GM18498 (cell line): ENCODE measurements at regions not wholly inside any gene's neighbourhood (a gene's known extent, or its start where the extent isn't known, plus 50 kb on each side); places are given as distances from the start of the nearest gene placed in this dataset.
"Not testable (repeated sequence)": the region's sequence is repeated elsewhere in the genome, so short reads cannot be mapped to it uniquely, and the experiment has no call there.

Experiments
- ATAC-seq: cut with Tn5 transposase; IDR thresholded peaks from one replicate; pipeline ENCODE4 v1.9.1; 2021; ENCODE audit warnings: mild to moderate bottlenecking, moderate library complexity; ENCODE audit not compliant: unreplicated experiment

DNA sequence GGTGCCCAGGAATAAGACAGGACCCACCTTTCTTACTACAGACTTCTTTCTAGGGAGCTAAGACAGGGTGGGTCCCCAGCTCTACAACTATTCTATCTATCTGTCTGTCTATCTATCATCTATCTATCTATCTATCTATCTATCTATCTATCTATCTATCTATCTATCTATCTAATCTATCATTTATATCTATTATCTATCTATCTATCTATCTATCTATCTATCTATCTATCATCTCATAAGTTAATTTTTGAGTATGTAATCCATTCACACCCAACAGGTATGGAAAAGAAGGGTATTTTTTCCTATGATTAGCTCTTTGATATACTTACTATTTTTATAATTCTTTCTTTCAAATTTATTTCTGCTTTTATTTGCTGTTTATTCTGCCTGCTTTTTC, 55.9 kb downstream of the BAMBI start:
- ATAC-seq, result no peak

DNA sequence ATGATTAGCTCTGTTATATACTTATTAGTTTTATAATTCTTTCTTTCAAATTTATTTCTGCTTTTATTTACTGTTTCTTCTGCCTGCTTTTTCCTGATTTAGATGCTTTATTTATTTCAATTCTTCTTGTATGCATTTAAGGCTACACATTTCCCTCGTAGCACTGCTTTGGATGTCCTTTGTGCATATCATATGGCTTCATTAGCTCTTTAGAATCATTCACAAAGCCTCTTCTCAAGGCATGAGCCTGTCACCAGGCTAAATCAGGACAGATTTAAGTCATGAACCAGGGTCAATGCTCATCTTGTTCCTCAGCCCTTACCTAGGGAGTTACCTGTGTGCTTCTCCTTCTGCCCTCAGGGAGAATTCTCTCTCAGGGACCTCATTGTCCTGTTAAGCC, 56.3 kb downstream of the BAMBI start:
- ATAC-seq, result no peak

DNA sequence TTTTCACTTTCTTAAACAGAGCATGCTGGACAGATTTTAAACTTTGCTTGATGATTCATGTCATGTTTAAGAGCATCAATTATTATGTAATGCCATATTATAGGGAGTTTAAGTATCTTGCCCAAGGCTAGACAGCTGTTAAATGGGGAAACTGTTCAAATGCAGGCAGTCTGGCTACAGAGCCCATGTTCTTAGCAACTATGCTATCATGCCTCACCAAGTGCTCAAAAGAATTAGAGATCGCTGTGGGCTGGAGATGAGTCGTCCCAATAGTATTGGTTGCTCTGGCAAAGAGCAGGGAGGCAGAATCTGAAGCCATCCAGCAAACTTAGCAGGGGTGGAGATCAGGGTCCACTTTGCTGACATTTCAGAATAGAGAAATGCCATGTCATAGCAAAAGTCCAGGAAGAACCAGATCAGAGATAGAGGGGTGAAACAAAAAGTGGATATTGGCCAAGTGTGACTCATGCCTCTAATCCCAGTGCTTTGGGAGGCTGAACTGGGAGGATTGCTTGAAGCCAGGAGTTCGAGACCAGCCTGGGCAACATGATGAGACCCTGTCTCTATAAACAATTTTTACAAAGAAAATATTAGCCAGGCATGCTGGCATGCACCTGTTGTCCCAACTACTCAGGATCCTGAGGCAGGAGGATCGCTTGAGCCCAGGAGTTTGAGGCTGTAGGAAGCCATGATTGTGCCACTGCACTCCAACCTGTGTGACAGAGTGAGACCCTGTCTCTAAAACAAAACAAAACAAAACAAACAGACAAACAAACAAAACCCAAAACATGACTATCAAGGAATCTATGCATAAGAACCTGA, 57.8 kb downstream of the BAMBI start:
- ATAC-seq, result no peak

DNA sequence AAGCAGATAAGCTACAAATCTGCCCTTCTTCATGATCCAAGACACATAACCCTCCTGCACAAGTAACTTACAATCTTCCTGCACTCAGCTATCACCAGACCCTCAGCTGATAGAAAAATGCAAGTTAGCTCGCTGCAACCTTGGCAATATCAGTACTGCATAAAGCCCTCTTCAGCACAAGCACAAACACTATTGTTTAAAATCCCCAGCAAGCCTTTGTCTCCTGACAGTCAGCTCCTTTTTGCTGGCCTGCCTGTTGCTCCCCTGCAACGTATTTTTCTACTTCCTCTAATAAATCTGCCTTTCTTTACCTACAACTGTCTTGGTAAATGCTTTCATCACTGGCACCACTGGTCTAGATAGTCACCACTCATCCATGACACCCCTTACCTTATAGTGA, 59.8 kb downstream of the BAMBI start:
- no peak for ATAC-seq

DNA sequence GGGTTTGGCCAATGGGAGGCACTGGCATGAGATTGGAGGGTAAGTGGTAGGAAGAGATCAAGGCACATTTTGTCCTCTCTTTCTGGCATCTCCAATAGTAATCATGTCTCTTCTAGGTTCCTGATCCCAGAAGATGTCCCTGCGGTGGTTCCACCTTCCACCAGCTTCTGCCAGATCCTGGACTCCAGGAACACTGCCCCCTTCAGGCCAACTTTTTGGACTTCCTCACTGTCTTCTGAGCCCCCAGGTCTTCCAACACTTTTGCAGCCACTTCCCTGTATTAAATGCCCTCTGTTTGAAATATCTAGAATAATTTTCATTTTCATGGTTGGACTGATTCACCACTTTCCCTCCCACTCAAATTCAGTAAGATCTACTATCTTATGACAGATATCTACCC, 60.9 kb downstream of the BAMBI start:
- ATAC-seq, result no peak

DNA sequence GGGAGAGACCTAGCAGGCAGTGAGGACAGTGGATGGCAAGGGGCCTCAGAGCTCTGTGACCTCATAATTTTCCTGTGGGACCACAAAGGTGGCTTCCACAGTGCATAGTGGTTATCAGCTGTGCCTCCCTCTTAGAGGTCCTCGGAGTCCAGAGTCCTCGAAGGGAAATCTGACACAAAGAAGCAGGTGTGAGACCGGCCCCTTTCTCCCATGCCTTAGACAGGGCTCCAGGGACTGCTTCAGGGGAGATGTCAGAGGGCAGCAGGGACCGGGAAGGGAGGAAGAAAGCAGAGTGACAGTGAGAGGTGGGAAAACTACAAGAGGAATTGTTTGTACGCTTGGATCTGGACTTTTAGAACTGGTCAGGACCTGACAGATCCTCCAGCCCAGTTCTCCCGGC, 66.3 kb downstream of the BAMBI start:
- ATAC-seq, result no peak

DNA sequence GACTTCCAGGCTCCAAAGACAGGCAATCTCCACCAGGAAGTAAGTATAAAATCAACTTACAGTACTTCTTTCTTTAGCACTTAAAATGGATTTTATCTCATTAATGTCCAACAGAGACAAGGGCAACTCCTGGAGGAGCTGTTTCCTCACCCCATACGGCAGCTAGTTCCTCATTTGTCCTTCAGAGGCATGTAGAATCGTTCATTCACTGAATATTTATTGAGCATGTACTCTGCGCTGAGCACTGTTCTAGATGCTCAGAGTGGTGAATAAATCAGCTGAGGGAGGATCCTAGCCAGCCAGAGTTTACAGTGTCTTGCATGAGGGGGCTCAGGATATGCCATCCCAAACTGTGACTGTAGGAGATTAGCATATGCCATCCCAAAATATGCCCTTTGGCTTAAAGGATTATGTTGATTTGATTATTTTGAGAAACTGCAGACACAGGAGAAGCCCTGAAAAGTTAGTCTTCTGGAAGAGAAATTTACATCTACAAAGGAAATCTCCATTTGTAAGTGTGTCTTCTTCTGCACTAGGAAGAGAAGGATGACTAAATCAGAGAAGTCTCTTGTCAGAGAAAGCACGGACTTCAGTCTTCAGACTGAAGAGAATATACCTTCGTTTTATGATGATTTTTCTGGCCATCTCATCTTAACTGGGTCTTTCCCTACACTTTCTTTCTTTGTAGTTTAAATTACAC, 66.9 kb downstream of the BAMBI start:
- ATAC-seq, result no peak

DNA sequence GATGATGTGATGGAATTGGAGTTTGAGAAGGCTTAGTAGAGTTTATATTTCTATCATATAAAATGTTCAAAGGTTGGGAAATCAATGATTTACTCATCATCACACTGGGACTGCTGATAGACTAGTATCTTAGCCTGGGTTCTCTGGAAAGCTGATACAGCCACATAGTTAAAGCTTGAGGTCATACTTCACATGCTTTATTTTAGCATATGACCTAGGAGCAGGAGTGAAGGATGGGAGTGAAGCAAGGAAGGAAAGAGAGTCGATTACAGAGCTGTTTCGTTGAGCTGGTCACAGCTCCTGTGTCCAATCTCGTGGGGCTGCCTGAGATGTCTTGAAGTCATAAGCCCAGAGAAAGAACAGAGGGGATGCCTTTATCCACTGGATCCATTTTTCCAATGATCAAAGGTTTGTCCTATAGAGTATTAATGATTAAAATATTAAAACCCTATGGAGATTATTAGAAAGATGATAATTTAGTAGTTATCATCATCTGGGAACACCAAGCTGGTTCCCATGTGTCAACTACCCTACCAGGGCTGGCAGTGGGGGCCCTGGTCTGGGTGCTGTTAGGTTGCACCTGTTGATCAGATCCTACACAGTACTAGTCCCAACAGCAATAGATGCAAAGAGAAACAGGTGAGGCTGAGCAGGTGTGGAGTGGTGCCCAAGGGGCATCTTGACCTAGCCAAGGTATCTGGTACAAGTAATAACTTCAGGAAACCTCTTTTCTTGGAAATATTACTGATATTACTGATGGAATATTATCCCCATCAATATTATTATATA, 77.8 kb downstream of the BAMBI start:
- ATAC-seq, result no peak

DNA sequence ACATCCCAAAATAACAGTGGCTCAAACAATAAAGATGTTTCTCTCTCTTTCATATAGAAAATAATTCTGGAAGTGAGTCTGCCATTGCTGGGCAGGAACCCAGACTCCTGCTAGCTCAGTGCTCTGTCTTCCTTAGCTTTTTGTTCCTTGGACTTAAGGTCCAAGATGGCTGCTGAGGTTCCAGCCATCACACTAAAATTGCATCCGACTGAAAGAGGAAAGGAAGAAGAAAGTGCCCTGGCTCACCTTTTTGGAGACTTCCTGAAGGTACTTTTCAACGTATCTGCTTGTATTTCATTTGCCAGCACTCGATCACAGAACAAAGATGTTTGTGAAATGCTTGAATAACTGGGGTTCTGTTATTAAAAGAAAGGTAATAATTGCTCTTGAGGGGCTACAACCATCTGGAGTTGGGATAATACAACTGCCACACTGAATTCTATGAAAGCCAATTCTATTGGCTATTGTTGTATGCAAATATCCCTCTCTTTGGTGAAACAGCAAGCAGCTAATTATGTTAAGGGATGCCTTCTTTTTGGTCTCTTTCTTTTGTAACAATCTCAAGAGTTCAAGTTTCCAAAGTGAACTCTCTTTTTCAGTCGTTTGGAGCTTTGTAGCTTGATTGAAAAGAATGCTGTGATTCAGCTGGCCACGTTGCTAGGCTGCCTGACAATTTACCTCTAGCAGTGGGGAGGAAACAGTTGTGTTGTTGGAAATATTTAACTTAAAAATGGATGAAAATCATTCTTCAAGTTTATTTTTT, 83.9 kb downstream of the BAMBI start:
- no peak for ATAC-seq

DNA sequence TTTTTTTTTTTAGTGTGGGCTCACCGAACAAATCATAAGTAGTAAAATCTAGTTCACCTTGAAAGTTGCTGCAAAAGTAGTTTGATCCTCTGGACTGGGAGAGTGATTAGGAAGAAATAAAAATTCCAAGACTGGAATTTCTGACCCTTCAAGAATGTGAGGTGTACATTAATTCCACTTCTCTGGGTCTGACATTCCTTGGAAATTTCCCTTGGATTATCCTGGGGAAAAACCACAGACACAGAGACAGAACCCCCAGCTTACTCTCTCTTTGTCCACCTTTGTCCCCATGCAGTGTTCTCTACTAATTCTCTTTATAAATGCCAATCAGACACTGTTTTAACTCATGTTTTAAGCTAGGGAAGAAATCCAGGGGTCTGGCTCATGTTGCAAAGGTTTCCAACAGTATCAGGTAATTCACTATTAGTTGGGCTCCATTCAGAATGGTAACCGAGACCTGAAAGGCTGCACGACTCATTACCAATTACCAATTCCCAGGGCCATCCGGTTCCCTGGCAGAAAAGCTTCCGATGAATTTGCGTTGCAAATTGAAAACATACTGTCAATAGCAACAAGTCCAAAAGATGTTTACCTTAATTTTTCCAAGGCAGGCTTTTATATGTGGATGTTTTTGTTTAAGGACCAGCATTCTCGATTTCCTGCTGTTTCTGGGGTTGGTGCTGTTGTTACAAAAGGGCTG, 86.3 kb downstream of the BAMBI start:
- no peak for ATAC-seq

DNA sequence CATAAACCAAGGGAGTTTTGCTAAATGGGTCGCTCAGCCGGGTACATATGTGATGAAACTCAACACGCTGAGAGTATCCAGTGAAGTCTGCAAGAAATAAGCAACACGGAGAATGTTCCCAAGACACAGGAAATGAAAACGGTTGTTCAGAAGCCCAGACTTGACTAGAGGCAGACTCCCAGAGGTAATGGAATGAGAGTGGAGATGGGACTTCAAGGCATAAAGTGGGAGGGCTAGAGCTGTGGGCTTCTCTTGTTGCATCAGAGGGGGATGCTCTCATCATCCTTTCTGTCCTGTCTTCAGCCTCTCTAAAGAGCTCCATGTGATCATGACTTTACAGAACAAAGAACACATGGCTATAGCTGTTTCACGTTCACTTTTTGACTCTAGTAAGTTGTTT, 88.3 kb downstream of the BAMBI start:
- ATAC-seq, result no peak

DNA sequence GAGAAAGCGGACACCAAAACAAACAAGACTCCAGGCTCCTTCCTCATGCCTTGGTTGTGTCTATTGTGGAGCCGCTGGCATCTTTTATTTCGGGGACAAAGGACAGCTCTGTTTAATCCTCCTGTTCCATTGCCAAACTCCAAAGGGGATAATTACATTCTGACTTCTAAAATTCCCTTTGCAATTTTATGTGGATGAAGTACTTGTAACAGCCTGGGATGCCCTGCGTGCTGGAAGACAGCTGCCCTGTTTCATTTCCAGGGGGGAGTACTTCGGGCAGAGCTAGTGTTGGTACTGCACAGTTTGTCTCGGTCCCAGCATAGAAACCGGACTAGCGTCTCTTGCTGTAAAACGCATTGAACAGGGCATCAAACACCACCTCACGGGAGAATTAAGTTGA, 90.9 kb downstream of the BAMBI start:
- ATAC-seq, result no peak

DNA sequence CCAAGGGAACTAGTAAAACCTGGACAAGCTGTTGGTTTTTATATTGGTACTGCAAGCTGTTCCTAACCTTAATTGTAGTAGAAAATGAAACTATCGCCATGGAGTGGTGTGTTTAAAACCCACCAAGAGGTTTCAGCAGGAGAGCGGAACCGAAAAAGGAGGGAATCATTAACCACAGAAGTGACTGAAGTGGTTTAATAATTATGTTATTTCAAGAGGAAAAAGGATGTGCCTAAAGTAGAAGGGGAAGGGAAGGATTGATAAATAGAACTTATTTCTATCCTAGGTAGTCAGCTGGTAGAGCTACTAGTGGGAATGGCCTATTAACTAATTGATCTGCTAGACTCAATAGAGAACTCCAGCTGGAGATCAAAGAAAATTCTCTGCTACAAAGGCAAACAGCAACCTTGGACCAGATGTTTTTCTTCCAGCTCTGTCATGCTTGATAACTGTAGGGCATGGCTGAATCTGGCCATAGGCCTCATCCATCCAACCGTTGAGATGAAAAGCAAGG, 91.8 kb downstream of the BAMBI start:
- ATAC-seq, result no peak

DNA sequence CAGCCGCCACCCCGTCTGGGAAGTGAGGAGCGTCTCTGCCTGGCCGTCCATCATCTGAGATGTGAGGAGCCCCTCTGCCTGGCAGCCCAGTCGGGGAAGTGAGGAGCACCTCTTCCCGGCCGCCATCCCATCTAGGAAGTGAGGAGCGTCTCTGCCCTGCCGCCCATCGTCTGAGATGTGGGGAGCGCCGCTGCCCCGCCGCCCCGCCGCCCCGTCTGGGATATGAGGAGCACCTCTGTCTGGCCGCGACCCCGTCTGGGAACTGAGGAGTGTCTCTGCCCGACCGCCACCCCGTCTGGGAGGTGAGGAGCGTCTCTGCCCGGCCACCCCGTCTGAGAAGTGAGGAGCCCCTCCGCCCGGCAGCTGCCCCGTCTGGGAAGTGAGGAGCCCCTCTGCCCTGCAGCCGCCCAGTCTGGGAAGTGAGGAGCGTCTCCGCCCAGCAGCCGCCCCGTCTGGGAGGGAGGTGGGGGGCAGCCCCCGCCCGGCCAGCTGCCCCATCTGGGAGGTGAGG, 94.3 kb downstream of the BAMBI start:
- not testable (repeated sequence) for ATAC-seq

DNA sequence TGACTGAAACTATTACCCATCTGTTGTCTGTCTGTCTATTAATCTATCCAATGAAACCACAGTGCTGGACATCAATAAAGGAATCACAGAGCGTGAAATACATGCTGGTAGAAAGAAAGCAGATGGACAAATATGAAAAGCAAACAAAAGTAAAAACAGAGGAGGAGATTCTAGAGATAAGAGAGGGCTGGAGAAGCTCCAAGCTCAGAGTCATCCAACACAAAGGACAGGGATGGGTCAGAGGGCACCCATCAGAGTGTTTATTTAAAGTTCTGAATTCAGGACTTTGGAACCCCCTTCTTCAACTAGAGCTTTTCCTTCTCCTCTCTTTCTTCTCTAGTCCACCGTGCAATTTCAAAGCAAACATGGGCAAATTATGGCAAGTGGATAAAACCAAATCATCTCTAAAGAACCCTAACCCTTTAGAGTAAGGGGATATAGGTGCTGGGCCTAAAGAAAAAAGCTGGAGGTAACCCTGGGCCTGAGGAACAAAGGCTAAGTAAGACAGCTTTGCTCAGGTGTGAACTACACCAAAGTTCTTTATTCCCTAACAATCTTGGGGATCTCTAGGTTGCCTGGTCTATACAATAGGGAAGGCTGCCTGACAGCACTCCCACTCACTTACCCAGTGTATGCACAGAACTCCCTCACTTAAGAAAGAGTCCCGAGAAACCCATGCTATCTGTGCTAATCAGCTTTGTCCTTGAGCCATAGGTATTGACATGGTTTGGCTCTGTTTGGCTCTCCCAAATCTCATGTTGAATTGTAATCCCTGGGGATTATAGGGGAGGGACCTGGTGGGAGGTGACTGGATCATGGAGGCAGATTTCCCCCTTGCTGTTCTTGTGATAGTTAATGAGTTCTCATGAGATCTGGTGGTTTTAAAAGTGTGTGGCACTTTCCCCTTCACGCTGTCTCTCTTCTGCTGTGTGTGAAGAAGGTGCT, 97.0 kb downstream of the BAMBI start:
- ATAC-seq, result no peak

DNA sequence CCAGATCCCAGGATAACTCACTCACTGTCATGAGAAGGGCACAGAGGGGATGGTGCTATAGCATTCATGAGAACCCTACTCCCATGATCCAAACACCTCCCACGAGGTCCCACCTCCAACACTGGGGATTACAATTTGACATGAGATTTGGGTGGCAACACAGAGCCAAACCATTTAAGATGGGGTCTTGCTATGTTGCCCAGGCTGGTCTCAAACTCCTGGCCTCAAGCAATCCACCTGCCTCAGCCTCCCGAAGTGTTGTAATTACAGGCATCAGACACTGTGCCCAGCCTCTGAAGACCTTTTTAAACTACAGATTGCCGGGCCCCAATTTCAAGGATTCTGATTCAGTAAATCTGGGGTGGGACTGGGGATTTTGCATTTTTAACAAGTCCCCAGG, 98.5 kb downstream of the BAMBI start:
- ATAC-seq, result no peak

DNA sequence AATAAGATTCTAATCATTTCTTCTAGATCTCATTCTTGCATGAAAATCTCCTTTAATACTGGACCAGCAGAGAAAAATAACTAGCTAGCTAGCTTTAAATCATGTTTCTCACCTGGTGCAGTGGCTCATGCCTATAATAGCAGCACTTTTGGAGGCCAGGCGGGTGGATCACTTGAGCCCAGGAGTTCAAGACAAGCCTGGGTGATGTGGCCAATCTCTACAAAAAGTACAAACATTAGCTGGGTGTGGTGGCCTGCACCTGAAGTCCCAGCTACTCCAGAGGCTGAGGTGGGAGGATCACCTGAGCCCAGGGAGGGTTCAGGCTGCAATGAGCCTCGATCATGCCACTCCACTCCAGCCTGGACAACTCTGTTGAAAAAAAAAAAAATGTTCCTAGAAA, 99.2 kb downstream of the BAMBI start:
- ATAC-seq, result no peak

DNA sequence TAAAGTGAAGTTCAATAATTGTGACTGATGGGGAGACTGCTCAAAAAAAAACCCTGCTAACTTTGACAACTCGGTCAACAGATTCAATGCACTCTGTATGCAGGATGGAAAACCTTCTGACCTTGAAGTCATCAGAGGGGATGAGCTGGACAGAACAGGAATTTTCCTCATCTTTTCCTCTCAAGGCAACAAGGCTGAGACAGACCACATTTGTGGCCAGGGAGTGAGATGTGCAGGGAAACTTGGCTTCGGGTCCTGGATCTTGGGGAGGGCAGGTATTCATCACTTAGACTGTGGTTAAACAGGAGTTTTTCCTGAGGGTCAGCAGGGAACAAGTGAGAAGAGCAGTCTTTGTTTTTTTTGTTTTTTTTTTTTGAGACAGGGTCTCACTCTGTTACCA, 100.6 kb downstream of the BAMBI start:
- ATAC-seq, result no peak

DNA sequence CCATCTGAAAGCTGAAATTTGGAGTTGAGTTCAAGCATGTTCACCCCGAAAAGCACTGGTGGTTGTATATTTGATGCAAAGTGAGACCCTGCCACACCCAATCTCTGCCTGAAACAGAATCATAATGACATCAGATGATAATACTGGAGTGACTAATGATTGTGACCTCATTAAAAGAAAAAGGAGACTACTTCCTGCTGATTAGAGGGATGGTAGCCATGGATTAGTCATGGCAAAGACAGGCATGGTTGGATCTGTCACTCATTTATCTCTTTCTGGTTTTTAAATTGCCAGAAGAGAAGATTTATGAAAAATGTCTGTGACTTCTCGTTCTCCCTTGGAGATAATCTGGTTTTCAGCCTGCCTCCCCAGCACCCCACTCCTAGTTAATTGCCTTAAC, 101.2 kb downstream of the BAMBI start:
- ATAC-seq, result no peak
